GM21737 (cell line): ENCODE measurements at regions not wholly inside any gene's neighbourhood (a gene's known extent, or its start where the extent isn't known, plus 50 kb on each side); places are given as distances from the start of the nearest gene placed in this dataset.
"Not testable (repeated sequence)": the region's sequence is repeated elsewhere in the genome, so short reads cannot be mapped to it uniquely, and the experiment has no call there.

ENCODE experiments used
- ATAC-seq: cut with Tn5 transposase; IDR thresholded peaks from one replicate; pipeline ENCODE4 v1.9.1; 2021; ENCODE audit warnings: mild to moderate bottlenecking, moderate library complexity; ENCODE audit not compliant: unreplicated experiment

DNA sequence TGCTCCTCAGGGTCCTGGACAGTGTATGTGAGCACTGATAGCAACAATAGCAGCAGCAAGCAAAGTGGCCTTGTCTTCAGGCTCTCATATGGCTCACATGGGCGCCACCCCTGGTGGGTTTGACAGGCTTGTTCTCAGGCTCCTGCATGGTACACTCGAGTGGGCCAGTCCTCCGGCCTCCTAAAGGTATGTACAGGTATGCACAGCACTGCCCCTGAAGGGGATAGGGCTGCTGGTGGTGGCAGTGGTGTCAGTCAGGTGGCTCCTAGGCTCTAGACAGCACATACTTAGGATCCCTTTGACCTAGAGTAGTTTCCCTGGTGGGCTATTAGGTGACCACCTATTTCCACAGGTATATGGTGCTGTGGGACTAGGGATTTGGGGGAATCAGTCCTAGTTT, 79.8 kb downstream of the LGALS9B start:
- ATAC-seq = not testable (repeated sequence)

DNA sequence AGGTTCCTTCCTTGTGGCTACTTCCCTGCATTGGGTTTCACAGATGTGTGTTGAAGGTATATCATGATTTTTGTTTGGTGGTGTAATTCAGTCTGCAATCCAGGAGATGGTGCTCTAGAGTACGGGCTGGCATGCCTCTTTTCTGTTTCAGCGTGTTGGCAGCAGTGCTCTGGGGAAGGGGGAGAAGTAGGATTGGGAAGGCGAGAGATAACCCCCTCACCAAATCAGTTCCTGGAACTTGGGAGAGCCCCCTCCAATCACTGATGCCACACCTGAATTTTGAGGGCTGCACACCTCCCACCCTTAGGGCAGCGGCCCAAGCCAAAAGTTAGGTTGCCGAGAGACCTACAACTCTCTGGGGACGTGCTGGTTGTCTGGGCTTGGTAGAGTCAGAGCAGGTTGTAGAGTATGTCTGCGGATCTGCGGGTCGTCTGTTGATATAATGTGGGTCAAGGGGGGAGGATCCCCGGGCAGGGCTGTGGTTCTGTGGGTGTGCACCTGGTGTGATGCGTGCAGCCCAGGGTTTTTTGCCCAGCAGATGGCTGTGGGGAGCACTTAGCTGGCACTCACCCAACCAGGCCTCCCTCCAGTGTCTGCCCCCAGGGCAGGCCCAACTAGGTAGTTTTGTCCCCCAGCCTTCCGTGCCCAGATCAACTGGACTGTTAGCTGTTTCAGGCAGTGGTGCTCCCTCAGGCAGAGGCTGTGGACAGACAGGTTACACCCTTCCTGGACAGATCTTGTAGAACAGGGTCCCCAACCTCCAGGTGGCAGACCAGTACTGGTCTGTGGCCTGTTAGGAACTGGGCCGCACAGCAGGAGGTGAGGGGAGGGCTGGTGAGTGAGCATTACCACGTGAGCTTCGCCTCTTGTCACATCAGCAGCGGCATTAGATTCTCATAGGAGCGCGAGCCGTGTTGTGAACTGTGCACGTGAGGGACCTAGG, 85.7 kb downstream of the LGALS9B start:
- ATAC-seq = peak; percentile 62

DNA sequence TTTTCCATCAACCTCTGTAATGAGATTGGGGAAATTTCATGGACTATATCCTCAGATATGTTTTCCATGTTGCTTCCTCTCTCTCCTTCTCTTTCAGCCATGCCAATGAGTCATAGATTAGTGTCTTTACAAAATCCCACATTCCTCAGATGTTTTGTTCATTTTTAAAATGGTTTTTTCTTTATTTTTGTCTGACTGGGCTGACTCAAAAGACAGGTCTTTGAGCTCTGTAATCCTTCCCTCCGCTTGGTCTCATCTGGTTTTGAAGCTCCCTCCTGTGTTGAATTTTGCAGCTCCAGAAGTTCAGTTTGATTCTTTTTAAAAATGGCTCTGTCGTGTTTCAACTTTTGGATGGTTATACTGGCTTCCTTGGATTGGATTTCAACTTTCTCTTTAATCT, 86.7 kb downstream of the LGALS9B start:
- not testable (repeated sequence) for ATAC-seq

DNA sequence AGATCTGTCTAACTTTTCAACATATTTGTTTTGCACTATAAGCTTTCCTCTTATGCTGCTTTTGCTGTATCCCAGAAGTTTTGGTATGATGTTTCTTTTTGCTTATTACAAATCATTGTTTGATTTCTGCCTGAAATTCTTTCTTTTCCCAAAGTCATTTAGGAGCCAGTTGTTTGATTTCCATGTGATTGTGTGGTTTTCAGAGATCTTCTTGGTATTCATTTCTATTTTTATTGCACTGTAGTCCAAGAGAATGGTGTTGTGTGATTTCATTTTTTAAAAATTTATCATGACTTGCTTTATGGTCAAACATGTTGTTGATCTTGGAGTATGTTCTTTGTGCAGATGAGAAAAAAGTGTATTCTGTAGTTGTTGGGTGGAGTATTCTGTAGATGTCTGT, 88.1 kb downstream of the LGALS9B start:
- not testable (repeated sequence) for ATAC-seq

DNA sequence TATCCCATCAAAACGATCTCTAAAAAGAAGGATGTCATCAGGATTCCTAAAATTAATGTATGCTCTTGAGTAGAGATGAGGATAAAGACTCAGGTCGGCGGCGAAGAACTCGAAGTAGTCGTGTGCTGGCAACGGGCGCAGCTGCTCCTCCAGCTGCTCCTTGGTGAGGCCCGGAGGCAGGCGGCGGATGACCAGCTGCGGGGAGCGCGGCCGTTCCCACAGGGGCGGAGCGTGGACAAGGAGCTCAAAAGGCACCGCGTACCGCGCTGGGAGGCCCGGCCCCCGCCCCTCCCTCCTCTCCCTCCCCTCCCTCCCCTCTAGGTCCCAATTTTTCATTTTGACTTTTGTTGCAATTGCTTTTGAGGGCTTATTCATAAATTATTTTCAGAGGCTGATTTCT, 90.7 kb downstream of the LGALS9B start:
- not testable (repeated sequence) for ATAC-seq

DNA sequence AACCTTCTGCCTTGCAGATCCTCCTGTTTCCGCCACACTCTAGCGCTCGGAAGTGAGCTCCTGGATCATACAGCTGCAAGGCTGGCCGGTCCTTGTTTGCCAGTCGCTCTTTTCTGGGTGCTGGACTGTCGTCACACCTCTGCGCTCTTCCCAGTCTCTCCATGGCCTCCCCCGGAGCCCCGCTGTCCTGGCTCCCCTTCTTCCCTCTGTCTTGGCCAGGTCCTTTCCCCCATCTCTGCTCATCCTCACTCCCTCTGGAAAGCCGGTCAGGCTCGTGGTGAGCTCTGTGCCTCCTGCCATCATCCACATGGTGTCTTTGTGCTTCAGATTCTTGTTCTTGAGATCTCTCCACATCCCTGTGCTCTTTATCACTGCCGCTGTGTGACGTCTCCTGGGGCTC, 91.6 kb downstream of the LGALS9B start:
- not testable (repeated sequence) for ATAC-seq
